ENCODE measurements at regions not wholly inside any gene's neighbourhood (a gene's known extent, or its start where the extent isn't known, plus 50 kb on each side); places are given as distances from the start of the nearest gene placed in this dataset.

GRCh38 chr19:30694156-30694755 lies 322.1 kb downstream of the ZNF536 start:
- TF ChIP-seq EZH2phosphoT487 (IDR thresholded peaks at IDR 0.05; ENCODE audit: borderline replicate concordance, low read depth, low read length) = no peak
- TF ChIP-seq, protein P1, sequence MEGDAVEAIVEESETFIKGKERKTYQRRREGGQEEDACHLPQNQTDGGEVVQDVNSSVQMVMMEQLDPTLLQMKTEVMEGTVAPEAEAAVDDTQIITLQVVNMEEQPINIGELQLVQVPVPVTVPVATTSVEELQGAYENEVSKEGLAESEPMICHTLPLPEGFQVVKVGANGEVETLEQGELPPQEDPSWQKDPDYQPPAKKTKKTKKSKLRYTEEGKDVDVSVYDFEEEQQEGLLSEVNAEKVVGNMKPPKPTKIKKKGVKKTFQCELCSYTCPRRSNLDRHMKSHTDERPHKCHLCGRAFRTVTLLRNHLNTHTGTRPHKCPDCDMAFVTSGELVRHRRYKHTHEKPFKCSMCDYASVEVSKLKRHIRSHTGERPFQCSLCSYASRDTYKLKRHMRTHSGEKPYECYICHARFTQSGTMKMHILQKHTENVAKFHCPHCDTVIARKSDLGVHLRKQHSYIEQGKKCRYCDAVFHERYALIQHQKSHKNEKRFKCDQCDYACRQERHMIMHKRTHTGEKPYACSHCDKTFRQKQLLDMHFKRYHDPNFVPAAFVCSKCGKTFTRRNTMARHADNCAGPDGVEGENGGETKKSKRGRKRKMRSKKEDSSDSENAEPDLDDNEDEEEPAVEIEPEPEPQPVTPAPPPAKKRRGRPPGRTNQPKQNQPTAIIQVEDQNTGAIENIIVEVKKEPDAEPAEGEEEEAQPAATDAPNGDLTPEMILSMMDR (conservative IDR thresholded peaks at IDR 0.05; ENCODE audit: low read length) = no peak
